IPS DF 4.7 (cell line): ENCODE measurements at regions not wholly inside any gene's neighbourhood (a gene's known extent, or its start where the extent isn't known, plus 50 kb on each side); places are given as distances from the start of the nearest gene placed in this dataset.
A peak's percentile ranks its signal among the peaks of the same experiment; 100 is the strongest.
"Not testable (repeated sequence)": the region's sequence is repeated elsewhere in the genome, so short reads cannot be mapped to it uniquely, and the experiment has no call there.

ENCODE experiments used
- DNase-seq: peaks from one replicate; pipeline ENCODE4 v3.0.0-alpha.2; 2013; ENCODE audit warnings: low spot score; ENCODE audit errors: extremely low read depth

- not testable (repeated sequence) for DNase-seq
These were observed 109.5 kb upstream of the CHD6 start for GRCh38 chr20:41727681-41728080.

DNA sequence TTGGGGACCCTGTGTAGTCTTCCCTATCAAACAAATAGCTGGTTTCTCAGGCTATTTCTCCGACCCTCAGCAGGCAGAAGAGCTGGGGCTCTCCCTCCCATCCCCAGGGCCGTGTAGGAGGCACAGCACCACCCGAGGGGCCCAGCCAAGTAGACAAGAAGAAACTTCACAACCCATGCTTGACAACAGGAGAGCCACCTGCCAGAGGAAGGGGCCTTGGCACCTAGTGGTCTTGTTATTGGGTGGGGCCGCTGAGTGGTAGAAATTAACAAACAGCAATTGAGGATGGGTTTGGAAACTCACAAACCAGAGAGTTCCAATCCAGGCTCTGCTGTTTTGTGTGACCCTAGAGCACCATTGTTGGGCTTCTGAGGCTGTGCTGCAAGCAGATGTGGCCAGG, 108.5 kb upstream of the CHD6 start:
- no peak for DNase-seq

DNA sequence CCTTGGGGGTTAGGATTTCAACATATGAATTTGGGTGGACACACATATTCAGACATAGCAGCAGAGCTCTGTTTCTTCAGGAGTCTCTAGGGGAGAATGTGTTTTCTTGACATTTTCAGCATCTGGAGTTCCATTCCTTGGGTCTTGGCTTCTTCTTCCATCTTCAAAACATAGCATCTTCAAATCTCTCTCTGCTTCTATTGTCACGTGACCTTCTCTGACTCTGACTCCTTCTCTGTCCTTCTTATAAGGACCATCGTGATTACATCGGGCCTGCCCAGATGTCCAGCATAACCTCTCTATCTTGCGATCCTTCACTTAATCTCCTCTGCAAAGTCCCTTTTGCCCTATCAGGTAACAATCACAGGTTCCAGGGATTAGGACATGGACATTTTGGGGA, 101.0 kb upstream of the CHD6 start:
- no peak for DNase-seq

- DNase-seq, result no peak
These were observed 99.3 kb upstream of the CHD6 start for GRCh38 chr20:41717483-41717882.

GRCh38 chr20:41716911-41717310, 98.7 kb upstream of the CHD6 start:
- no peak for DNase-seq

DNA sequence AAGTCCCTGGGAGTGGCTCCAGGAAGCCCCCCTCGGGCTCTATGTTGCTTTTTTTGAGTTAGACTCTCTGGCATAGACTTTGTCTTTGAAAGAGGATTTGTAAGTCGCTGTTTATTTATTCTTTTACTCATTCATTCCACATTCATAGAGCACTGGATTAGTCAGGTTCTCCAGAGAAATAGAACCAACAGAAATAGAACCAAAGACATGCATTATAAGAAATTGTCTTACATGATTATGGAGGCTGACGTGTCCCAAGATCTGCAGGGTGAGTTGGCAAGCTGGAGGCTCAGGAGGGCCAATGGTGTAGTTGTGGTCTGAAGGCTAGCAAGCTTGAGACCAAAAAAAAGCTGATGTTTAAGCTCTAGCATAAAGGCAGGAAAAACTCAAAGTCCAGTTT, 98.3 kb upstream of the CHD6 start:
- DNase-seq, result no peak

- DNase-seq, result no peak
These were observed 97.3 kb upstream of the CHD6 start for GRCh38 chr20:41715526-41715925.

GRCh38 chr20:41714030-41714429, 95.9 kb upstream of the CHD6 start:
- DNase-seq, result no peak

DNA sequence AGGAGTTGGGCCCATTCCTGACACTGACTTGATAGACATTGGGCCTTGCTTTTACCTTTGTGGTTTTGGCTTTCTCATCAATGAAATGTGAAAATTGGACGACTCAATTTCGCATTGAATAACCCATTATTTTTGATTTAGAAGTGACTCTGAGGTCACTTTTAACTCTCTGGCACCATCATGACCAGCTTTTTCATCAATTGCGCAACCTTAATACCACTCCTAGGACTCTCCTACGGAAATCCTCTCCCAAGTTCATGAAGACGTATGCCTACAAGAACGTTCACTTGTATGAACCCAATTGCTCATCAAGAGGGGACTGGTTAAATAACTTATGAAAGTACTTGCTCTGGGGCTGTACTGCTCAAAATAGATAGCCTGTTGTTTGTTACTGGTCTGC, 86.7 kb upstream of the CHD6 start:
- no peak for DNase-seq

- DNase-seq, result no peak
These were observed 84.5 kb upstream of the CHD6 start for GRCh38 chr20:41702647-41703046.

DNA sequence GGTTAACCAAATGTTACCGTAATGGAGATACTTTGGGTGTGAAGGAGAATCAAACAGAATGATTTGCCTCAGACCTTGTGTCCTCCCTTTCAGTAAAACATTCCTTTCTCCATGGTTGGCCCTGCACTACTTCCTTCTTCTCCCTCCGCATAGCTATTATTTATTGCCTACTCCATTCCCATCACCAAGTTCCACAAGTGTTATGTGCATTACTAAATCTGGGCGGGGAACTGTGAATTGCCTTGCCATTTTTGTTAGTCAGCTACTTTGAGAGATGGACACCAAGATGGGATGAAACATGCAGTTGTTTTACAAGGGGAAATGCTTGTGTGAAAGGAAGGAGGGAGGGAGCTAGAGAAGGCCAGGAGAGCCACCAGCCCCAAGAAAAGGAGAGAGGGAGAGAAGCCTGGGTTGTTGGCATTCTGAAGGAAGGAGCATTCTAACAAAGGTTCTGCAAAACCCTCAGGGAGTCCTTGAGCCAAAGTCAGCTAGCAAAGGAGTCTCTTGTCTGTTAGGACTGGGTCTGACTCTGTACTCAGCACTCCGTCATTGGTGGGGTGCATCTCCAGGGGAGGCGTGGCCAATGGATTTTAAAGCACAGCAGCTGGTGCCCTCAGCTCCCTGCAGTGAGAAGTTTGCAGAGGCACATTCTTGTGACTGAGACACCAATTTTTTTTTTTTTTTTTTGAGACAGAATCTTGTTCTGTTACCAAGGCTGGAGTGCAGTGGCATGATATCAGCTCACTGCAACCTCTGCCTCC, 83.6 kb upstream of the CHD6 start:
- DNase-seq, result no peak

DNA sequence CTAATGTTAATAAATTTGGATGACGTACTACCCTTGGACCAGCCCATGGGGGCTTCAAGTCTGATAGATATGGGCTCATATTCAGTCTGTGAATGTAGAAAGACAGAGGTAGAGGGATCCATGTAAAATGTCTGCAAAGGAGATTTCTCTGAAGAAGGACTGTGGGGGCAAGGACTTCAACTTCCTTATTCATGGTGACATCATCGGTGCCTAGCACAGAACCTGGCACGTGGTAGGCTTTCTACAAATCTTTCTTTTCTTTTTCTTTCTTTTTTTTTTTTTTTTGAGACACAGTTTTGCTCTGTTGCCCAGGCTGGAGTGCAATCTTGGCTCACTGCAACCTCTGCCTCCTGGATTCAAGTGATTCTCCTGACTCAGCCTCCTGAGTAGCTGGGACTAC, 81.5 kb upstream of the CHD6 start:
- not testable (repeated sequence) for DNase-seq

DNA sequence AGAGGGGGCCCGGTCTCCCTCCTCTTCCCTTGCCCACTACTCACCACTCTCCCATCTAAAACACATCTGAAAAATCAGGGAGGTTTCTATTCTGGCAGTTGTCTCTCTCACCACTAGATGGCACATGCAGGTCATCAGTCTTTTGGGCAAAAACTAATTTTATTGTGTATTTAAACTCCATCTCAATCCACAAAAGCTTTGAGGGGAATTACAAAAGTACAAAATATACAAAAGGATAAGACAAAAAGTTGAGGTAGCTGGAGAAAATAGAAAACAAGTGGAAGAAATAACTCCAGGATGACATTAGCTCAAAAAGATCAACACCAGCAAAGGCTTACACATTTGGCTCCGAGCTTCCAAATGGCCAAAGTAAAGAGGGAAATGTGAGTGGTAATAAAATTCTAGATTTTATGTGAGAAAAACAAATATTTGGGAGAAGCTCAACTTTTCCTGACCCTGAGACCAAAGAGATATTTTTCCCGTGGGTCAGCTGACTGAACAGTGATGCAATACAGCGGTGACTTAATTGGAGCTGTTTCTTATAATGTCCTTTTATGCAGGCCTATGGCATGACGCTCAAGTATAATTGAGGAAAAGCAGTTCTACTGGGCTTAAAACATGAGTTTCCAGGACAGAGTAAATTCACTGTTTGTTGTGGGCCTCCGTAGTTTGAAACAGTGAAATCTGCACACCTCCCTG, 79.8 kb upstream of the CHD6 start:
- DNase-seq, result no peak

GRCh38 chr20:41696428-41696827, 78.3 kb upstream of the CHD6 start:
- no peak for DNase-seq

GRCh38 chr20:41694796-41695195, 76.6 kb upstream of the CHD6 start:
- no peak for DNase-seq

DNA sequence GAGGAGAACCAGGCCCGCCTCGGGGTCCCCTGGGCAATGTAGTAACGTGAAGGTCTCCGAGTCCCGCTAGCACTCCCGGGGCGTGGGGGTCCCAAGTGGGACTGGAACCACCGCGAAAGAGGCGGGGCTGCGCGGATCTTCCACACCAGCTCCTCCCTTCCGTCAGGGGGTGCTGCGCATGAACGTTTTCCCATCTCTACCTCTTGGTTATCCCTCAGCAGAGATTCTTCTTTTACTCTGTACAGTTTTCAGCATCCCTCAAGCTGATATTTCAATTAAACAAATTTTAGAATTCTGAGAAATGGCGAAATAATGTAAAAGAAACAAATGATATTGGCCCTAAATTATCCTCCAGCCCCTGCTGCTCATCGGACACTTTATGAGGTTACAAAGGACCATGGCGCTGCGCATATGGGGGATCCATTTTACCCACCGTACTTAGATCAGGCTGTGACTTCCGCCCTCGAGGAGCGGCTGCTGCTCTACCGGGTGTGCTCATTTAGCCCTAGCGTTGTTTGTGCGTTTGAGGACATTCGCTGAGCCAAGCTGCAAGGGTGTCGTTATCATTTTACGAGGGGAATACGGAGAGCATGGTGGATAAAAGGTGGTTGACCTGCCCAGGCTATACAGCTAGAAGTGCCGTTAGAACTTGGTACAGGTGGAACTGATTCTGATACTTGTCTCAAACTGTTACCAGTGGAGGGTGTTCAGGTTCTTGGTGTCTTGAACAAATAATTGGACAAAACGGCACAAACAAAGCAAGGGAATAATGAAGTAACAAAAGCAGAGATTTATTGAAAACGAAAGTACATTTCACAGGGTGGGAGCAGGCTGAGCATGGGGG, 75.2 kb upstream of the CHD6 start:
- DNase-seq, result peak; percentile 79

DNA sequence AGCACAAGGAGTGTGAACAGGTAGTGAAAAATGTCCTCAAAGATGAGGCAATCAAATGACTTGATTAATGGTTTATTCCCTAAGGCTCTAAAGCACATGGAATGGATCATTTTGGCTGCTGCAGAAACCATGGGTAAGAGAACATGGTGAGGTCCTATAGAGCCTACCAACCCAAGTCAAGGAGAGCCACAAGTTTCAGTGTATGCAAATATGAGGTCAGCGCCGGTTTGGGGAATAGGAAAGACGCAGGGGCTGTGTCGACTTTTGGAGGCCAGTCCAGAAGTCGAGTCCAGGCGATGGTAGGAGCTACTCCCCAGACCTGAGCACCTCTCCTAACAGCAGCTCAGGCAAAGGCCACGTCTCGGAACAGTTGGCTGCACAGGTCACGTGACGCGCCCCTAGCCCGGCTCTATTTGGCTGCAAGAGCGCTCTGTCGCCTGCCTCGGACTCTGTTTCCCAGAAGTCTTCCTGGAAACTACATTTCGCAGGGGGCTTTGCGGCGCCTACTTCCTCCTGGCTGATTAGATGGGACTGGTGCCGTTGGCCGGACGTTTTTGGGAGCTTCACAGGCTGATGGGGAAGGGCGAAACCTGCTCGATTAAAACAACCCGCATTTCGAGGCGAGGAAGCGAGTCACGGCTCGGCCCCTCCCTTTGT, 74.4 kb upstream of the CHD6 start:
- peak; percentile 85 for DNase-seq

DNA sequence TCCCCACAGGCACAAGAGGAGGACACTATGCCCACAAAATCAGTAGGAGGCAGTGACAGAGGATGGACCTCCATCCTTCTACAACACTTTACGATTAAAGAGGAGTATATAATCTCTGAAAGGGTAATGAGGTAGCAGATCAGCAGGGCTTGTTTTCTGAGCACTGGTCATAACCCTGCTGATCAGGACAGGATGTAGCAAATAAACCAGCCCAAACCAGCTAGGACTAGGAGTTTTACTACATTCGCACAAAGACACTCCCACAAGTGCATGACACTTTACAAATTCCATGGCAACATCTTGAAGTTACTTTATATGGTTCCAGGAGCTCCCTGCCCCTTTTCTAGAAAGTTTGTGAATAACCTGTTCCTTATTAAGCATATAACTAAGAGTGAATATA, 73.3 kb upstream of the CHD6 start:
- no peak for DNase-seq

DNA sequence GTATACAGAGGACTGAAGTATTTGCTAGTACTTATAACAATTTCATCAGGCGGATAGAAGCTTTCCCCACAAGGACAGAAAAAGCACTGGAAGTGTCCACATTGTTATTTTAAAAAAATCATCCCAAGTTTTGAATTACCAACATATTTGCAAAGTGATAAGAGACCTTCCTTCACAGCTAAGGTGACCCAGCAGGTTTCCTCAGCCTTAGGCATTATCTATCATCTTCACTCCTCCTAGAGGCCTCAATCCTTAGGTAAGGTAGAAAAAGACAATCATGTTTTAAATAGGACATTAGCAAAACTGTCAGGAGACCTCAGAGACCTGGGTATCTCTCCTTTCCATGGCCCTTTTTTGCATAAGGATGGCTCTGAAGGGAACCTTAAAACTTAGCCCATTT, 72.5 kb upstream of the CHD6 start:
- no peak for DNase-seq

- DNase-seq, result no peak
These were observed 68.8 kb upstream of the CHD6 start for GRCh38 chr20:41686961-41687360.

- not testable (repeated sequence) for DNase-seq
These were observed 67.0 kb upstream of the CHD6 start for GRCh38 chr20:41685145-41685544.

GRCh38 chr20:41678799-41679198, 60.6 kb upstream of the CHD6 start:
- DNase-seq, result no peak
